ENCODE measurements at regions not wholly inside any gene's neighbourhood (a gene's known extent, or its start where the extent isn't known, plus 50 kb on each side); places are given as distances from the start of the nearest gene placed in this dataset.

DNA sequence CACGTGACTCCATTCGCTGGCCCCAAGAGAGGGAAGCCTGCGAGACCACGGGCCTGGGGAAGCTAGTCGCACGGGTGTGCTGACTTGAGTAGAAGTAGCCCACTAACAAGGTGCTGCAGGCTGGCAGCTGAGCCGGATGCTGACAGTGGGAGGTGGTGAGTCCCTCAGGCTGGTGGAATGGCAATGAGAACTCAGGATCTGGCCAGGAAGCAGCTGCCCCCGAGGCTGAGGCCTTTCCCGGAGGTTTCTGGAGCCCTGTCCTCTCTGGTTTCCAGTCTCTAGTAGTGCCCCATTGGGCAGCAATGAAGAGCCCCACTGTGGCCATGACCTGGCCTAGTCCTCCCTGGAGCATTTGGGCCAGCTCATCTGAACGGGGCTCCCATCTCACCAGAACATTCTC is 366.7 kb upstream of the IRX4 start:
- Mint-ChIP-seq H3K9me3 (no peaks in the 10 kb centered on the region), H3K4me3 (no peak overlapping the region), H3K36me3 (ENCODE audit: low read depth) (no peaks in the 10 kb centered on the region), H3K27me3 (ENCODE audit: low read depth) (no peaks in the 10 kb centered on the region), H3K27ac (no peak overlapping the region), H3K4me1 (ENCODE audit: low read depth) (no peaks in the 10 kb centered on the region)

- Mint-ChIP-seq H3K9me3 (no peaks in the 10 kb centered on the region), H3K4me1 (ENCODE audit: low read depth) (no peaks in the 10 kb centered on the region), H3K4me3 (no peak overlapping the region), H3K36me3 (ENCODE audit: low read depth) (no peaks in the 10 kb centered on the region), H3K27ac (no peak overlapping the region), H3K27me3 (ENCODE audit: low read depth) (no peaks in the 10 kb centered on the region)
These were observed 366.3 kb upstream of the IRX4 start for GRCh38 chr5:2249026-2249425.

GRCh38 chr5:2242539-2242938 is 359.8 kb upstream of the IRX4 start:
- H3K36me3 Mint-ChIP-seq (ENCODE audit: low read depth): no peaks in the 10 kb centered on the region
- H3K27ac Mint-ChIP-seq: no peak overlapping the region
- no peaks in the 10 kb centered on the region for H3K27me3 Mint-ChIP-seq (ENCODE audit: low read depth)
- H3K4me1 Mint-ChIP-seq (ENCODE audit: low read depth): no peaks in the 10 kb centered on the region
- no peak overlapping the region for H3K4me3 Mint-ChIP-seq
- no peaks in the 10 kb centered on the region for H3K9me3 Mint-ChIP-seq

DNA sequence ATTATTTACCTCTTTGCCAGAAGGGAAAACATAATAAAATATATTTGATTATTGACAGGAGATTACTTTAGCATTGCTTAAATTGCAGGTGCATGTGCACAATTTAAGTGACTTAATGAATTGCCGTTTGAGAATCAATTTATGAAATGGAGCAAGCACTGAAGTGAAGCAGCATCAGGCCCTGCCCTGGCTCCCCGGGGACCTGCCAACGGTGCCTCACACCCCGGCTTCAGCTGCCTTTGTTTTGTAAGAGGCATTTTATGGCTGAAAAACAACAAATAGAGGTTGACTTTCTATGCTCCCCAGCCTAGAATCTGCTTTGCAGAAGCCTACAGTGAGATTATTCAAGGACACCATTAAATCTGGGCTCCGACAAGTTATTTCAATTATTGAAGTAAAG is 359.1 kb upstream of the IRX4 start:
- Mint-ChIP-seq H3K4me1 (ENCODE audit: low read depth) (no peaks in the 10 kb centered on the region), H3K9me3 (no peaks in the 10 kb centered on the region), H3K27ac (no peak overlapping the region), H3K4me3 (no peak overlapping the region), H3K36me3 (ENCODE audit: low read depth) (no peaks in the 10 kb centered on the region), H3K27me3 (ENCODE audit: low read depth) (no peaks in the 10 kb centered on the region)

- Mint-ChIP-seq H3K4me3 (no peak overlapping the region), H3K9me3 (no peaks in the 10 kb centered on the region), H3K4me1 (ENCODE audit: low read depth) (no peaks in the 10 kb centered on the region)
These were observed 357.6 kb upstream of the IRX4 start for GRCh38 chr5:2240118-2240904.

GRCh38 chr5:2239201-2239910 is 356.6 kb upstream of the IRX4 start:
- no peak overlapping the region for H3K27ac Mint-ChIP-seq

More at GRCh38 chr5:2240118-2240904, 357.6 kb upstream of the IRX4 start:
- Mint-ChIP-seq H3K27me3 (ENCODE audit: low read depth) (no peaks in the 10 kb centered on the region), H3K36me3 (ENCODE audit: low read depth) (no peaks in the 10 kb centered on the region), H3K27ac (no peak overlapping the region)

DNA sequence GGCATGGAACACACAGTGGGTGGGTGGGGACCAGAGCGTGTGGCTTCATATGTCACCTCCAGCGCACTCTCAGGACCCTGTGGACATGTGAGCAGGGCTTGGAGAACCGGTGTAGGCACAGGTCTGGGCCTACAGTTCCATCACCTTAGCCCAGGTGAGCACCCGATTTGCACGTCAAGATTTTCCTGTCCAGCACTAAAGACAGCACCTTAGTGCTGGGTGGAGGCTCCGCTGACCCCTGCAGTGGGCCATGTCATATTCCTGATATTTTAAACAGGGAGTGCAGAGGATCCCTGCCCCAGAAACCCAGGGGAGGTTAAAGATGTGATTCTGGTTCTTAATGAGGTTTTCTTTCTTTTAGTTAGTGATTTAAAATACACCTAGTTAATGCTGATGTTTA is 356.0 kb upstream of the IRX4 start:
- Mint-ChIP-seq H3K4me1 (ENCODE audit: low read depth) (no peaks in the 10 kb centered on the region), H3K9me3 (peaks cover 9% of the 10 kb centered on the region), H3K27ac (no peak overlapping the region), H3K4me3 (no peak overlapping the region), H3K27me3 (ENCODE audit: low read depth) (no peaks in the 10 kb centered on the region), H3K36me3 (ENCODE audit: low read depth) (no peaks in the 10 kb centered on the region)

More at GRCh38 chr5:2239201-2239910, 356.6 kb upstream of the IRX4 start:
- Mint-ChIP-seq H3K4me3 (no peak overlapping the region), H3K4me1 (ENCODE audit: low read depth) (no peaks in the 10 kb centered on the region), H3K36me3 (ENCODE audit: low read depth) (no peaks in the 10 kb centered on the region), H3K27me3 (ENCODE audit: low read depth) (no peaks in the 10 kb centered on the region), H3K9me3 (peaks cover 6% of the 10 kb centered on the region)

DNA sequence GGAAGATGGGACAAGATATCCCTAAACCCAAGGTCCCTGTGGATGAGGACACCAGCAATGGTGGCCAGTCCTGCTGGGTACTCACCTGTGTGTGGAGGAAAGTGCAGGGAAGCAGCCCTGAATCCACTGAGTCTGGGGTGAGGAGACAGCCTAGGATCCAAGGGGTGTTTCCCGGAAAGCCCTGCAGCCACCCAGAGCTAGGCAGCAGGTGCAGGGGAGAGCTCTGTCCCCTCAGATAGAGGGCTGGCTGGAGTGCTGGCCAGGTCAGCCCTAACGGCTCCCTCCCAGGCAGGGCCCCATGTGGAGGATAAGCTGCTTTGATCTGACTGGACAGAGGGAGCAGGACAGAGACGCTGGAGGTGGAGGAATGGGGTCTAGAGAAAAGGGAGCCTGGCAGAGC is 344.7 kb upstream of the IRX4 start:
- Mint-ChIP-seq H3K27ac (no peak overlapping the region), H3K27me3 (ENCODE audit: low read depth) (no peaks in the 10 kb centered on the region), H3K9me3 (no peaks in the 10 kb centered on the region), H3K36me3 (ENCODE audit: low read depth) (no peaks in the 10 kb centered on the region), H3K4me1 (ENCODE audit: low read depth) (no peaks in the 10 kb centered on the region), H3K4me3 (no peak overlapping the region)

- Mint-ChIP-seq H3K36me3 (ENCODE audit: low read depth) (no peaks in the 10 kb centered on the region), H3K27me3 (ENCODE audit: low read depth) (no peaks in the 10 kb centered on the region), H3K9me3 (no peaks in the 10 kb centered on the region), H3K27ac (no peak overlapping the region), H3K4me3 (no peak overlapping the region), H3K4me1 (ENCODE audit: low read depth) (no peaks in the 10 kb centered on the region)
These were observed 342.0 kb upstream of the IRX4 start for GRCh38 chr5:2224689-2225088.

DNA sequence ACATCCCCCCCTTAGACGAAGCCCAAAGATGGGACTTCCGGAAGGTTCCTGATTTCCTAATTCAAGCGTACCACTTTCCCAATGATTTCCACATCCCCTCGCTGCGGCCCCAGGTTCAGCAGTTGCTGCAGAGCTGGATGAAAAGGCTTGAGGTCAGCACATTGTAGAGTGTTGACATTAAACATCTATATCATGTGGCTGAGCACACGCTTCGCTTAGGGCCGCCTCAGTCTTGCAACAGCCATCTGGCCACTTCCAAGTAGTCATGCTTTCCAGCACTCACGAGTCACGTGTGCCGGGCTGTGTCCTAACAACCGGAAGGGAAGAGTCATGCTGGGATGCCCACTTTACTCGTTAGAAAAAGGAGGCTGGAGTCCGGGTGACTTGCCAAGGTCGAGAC is 340.6 kb upstream of the IRX4 start:
- H3K9me3 Mint-ChIP-seq: no peaks in the 10 kb centered on the region
- no peaks in the 10 kb centered on the region for H3K4me1 Mint-ChIP-seq (ENCODE audit: low read depth)
- H3K27me3 Mint-ChIP-seq (ENCODE audit: low read depth): no peaks in the 10 kb centered on the region
- no peak overlapping the region for H3K4me3 Mint-ChIP-seq
- no peak overlapping the region for H3K27ac Mint-ChIP-seq
- H3K36me3 Mint-ChIP-seq (ENCODE audit: low read depth): no peaks in the 10 kb centered on the region

DNA sequence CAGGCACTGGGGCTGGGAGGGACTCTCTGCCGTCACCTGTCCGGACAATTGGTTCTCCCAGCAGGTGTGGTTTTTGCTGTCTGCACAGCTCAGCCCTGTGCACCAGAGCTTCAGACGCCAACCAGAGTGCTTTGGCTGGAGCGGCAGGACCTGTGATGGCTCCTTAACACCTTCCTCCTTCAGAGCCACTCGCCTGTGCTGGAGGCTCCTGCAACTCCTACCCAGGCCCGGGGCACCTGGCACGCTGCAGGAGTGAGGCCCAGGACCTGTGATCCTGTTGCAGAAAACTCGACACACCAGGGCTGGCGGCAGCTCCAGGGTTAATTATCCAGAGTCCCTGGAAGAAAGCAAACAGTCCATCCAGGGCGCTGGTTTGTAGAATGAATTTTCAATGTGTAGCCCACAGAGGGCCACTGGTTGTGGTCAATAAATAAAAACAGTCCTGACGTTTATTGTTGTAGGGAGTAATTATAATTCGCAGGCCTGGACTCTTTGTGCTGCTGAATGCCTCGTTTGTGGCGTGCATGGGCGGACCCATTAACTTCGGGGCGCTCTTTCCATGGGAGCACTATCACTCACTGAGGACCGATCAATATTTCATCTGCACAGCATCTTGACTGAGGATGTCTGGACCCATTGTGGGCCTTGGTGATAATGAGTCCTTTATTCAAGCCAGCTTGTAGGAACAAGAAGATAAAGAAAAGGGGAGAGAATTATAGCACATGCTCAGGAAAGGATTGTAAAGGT is 339.7 kb upstream of the IRX4 start:
- H3K4me1 Mint-ChIP-seq (ENCODE audit: low read depth): no peaks in the 10 kb centered on the region
- H3K9me3 Mint-ChIP-seq: no peaks in the 10 kb centered on the region
- H3K27me3 Mint-ChIP-seq (ENCODE audit: low read depth): no peaks in the 10 kb centered on the region
- H3K36me3 Mint-ChIP-seq (ENCODE audit: low read depth): no peaks in the 10 kb centered on the region
- H3K4me3 Mint-ChIP-seq: no peak overlapping the region
- H3K27ac Mint-ChIP-seq: no peak overlapping the region

DNA sequence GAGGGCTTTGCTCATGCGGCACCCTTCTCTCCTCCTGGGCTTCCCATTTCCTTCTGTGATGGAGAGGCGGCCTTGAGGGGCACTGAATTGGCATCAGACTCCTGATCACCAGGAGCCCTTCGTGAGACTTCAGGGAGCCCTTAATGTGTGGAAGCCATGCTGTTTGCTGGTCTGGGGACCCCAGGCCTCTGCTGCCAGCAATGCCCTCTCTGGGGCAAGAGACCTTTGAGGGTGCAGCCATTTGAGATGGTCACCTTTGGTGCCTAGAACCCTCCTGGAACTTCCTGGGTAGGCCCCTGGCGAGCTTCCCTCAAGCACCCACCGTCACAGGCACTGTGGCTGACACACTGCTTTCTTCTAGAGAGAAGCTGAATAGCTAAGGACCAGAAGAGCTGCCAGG is 338.7 kb upstream of the IRX4 start:
- Mint-ChIP-seq H3K36me3 (ENCODE audit: low read depth) (no peaks in the 10 kb centered on the region), H3K27ac (no peak overlapping the region), H3K9me3 (no peaks in the 10 kb centered on the region)

DNA sequence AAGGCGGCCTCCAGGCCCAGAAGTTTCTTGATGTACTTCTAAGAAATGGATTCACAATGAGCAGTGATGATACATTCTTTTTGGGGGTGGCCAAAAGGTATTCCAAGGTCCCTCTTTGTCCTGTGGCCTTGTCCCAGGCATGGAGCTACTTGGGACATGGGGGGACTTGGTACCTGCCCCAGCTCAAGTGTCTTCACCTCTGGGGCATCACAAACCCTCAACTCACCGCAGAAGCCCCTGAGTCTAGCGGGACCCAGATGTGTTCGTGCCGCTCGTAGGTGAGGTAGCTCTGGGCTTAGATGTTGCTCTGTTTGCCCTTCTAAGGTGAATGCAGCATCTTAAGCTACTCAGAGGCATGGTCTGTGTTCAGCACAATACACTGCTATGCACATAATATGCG is 338.0 kb upstream of the IRX4 start:
- Mint-ChIP-seq H3K27me3 (ENCODE audit: low read depth) (no peaks in the 10 kb centered on the region), H3K27ac (no peak overlapping the region), H3K36me3 (ENCODE audit: low read depth) (no peaks in the 10 kb centered on the region), H3K9me3 (no peaks in the 10 kb centered on the region), H3K4me1 (ENCODE audit: low read depth) (no peaks in the 10 kb centered on the region), H3K4me3 (no peak overlapping the region)

More for the DNA sequence above, 338.7 kb upstream of the IRX4 start:
- H3K4me1 Mint-ChIP-seq (ENCODE audit: low read depth): no peaks in the 10 kb centered on the region
- H3K4me3 Mint-ChIP-seq: no peak overlapping the region
- no peaks in the 10 kb centered on the region for H3K27me3 Mint-ChIP-seq (ENCODE audit: low read depth)

GRCh38 chr5:2219149-2219776 is 336.5 kb upstream of the IRX4 start:
- Mint-ChIP-seq H3K27me3 (ENCODE audit: low read depth) (no peaks in the 10 kb centered on the region), H3K27ac (no peak overlapping the region), H3K36me3 (ENCODE audit: low read depth) (no peaks in the 10 kb centered on the region), H3K9me3 (no peaks in the 10 kb centered on the region), H3K4me3 (no peak overlapping the region), H3K4me1 (ENCODE audit: low read depth) (no peaks in the 10 kb centered on the region)

Data from T-helper 1 cell treated with Interleukin-12 subunit alpha and Interleukin-12 subunit beta and Interleukin-4 antibody, amounts not matched to agents 30 μg/mL and 1 μg/mL, for 36 hours (primary cell).